Neural crest cell (in vitro differentiated cells): ENCODE measurements at regions not wholly inside any gene's neighbourhood (a gene's known extent, or its start where the extent isn't known, plus 50 kb on each side); places are given as distances from the start of the nearest gene placed in this dataset.

Experiments
- DNase-seq: peaks from one replicate; pipeline ENCODE4 v3.0.0; 2021; ENCODE audit warnings: low read depth, mixed read lengths, low spot score
- H3K27ac Mint-ChIP-seq: one replicate; pipeline ENCODE4 v1.8.0; 2021; ENCODE audit warnings: mild to moderate bottlenecking, mixed read lengths; ENCODE audit not compliant: unreplicated experiment
- H3K27me3 Mint-ChIP-seq: 2 replicates; pipeline ENCODE4 v1.8.0; 2021; ENCODE audit warnings: low read depth, mild to moderate bottlenecking, mixed read lengths
- H3K36me3 Mint-ChIP-seq: 2 replicates; pipeline ENCODE4 v1.8.0; 2021; ENCODE audit warnings: low read depth, mild to moderate bottlenecking, mixed read lengths
- H3K4me1 Mint-ChIP-seq: 2 replicates; pipeline ENCODE4 v1.8.0; 2021; ENCODE audit warnings: mixed read lengths
- H3K4me3 Mint-ChIP-seq: one replicate; pipeline ENCODE4 v1.8.0; 2021; ENCODE audit warnings: mild to moderate bottlenecking, mixed read lengths
- H3K9me3 Mint-ChIP-seq: 2 replicates; pipeline ENCODE4 v1.8.0; 2021; ENCODE audit warnings: mixed read lengths
- CTCF ChIP-seq: fragments of 200-600 bp; sonication (generic); conservative IDR thresholded peaks from 2 replicates; pipeline ENCODE4 v1.5.0; 2021; ENCODE audit warnings: antibody characterized with exemption, mild to moderate bottlenecking

- peaks cover 3% of the 10 kb centered on the region for H3K9me3 Mint-ChIP-seq
These were observed 453.5 kb upstream of the SMIM21 start for GRCh38 chr18:75880925-75881504.

GRCh38 chr18:75880266-75880665, 452.8 kb upstream of the SMIM21 start:
- no peak for TF ChIP-seq CTCF
- no peaks in the 10 kb centered on the region for H3K27me3 Mint-ChIP-seq
- no peak overlapping the region for H3K4me3 Mint-ChIP-seq
- no peaks in the 10 kb centered on the region for H3K4me1 Mint-ChIP-seq
- peaks cover 3% of the 10 kb centered on the region for H3K9me3 Mint-ChIP-seq
- H3K27ac Mint-ChIP-seq: no peak overlapping the region
- H3K36me3 Mint-ChIP-seq: peaks cover 2% of the 10 kb centered on the region
- DNase-seq: no peak

More at GRCh38 chr18:75880925-75881504, 453.5 kb upstream of the SMIM21 start:
- no peaks in the 10 kb centered on the region for H3K4me1 Mint-ChIP-seq
- peaks cover 2% of the 10 kb centered on the region for H3K36me3 Mint-ChIP-seq
- DNase-seq: no peak
- TF ChIP-seq CTCF: no peak
- H3K4me3 Mint-ChIP-seq: no peak overlapping the region
- no peak overlapping the region for H3K27ac Mint-ChIP-seq
- H3K27me3 Mint-ChIP-seq: no peaks in the 10 kb centered on the region

GRCh38 chr18:75879196-75879595, 451.7 kb upstream of the SMIM21 start:
- TF ChIP-seq CTCF: no peak
- no peaks in the 10 kb centered on the region for H3K27me3 Mint-ChIP-seq
- H3K36me3 Mint-ChIP-seq: peaks cover 2% of the 10 kb centered on the region
- peaks cover 1% of the 10 kb centered on the region for H3K4me1 Mint-ChIP-seq
- peaks cover 3% of the 10 kb centered on the region for H3K9me3 Mint-ChIP-seq
- H3K27ac Mint-ChIP-seq: no peak overlapping the region
- no peak overlapping the region for H3K4me3 Mint-ChIP-seq
- no peak for DNase-seq

- no peaks in the 10 kb centered on the region for H3K27me3 Mint-ChIP-seq
These were observed 448.1 kb upstream of the SMIM21 start for GRCh38 chr18:75875559-75875958.

GRCh38 chr18:75874401-75875089, 447.0 kb upstream of the SMIM21 start:
- no peak for TF ChIP-seq CTCF
- Mint-ChIP-seq H3K36me3 (peaks cover 2% of the 10 kb centered on the region), H3K4me1 (peaks cover 3% of the 10 kb centered on the region), H3K4me3 (no peak overlapping the region), H3K27ac (no peak overlapping the region), H3K9me3 (peaks cover 3% of the 10 kb centered on the region), H3K27me3 (no peaks in the 10 kb centered on the region)
- no peak for DNase-seq

More at GRCh38 chr18:75875559-75875958, 448.1 kb upstream of the SMIM21 start:
- H3K4me3 Mint-ChIP-seq: no peak overlapping the region
- TF ChIP-seq CTCF: no peak
- no peak for DNase-seq
- peaks cover 3% of the 10 kb centered on the region for H3K4me1 Mint-ChIP-seq
- no peak overlapping the region for H3K27ac Mint-ChIP-seq
- peaks cover 2% of the 10 kb centered on the region for H3K36me3 Mint-ChIP-seq
- H3K9me3 Mint-ChIP-seq: peaks cover 3% of the 10 kb centered on the region
